ENCODE measurements at regions not wholly inside any gene's neighbourhood (a gene's known extent, or its start where the extent isn't known, plus 50 kb on each side); places are given as distances from the start of the nearest gene placed in this dataset.

DNA sequence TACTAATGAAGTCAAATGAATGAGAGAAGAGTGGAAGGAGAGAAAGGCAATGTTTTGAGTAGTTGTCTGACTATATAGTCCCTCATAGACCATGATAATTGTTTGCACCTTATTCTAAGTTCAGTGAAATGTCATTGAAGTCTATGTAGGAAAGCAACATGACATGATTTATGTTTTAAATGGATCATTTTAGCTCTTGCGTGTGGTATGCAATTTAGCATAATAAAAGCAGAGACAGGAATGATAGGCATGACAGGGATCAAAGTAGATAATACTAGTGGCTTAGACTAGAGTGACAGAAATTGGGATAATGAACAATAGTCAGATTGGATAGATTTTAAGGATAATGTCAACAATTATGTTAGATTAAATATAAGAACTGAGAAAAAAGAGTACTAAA lies 132.5 kb downstream of the PYDC2 start:
- TF ChIP-seq, protein P1, sequence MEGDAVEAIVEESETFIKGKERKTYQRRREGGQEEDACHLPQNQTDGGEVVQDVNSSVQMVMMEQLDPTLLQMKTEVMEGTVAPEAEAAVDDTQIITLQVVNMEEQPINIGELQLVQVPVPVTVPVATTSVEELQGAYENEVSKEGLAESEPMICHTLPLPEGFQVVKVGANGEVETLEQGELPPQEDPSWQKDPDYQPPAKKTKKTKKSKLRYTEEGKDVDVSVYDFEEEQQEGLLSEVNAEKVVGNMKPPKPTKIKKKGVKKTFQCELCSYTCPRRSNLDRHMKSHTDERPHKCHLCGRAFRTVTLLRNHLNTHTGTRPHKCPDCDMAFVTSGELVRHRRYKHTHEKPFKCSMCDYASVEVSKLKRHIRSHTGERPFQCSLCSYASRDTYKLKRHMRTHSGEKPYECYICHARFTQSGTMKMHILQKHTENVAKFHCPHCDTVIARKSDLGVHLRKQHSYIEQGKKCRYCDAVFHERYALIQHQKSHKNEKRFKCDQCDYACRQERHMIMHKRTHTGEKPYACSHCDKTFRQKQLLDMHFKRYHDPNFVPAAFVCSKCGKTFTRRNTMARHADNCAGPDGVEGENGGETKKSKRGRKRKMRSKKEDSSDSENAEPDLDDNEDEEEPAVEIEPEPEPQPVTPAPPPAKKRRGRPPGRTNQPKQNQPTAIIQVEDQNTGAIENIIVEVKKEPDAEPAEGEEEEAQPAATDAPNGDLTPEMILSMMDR (tag by site-specific recombination; IDR thresholded peaks at IDR 0.05): no peak
- TF ChIP-seq ZBTB7A (tag by site-specific recombination; IDR thresholded peaks at IDR 0.05; ENCODE audit: low read depth) (no peak), ZNF707 (tag by site-specific recombination; IDR thresholded peaks at IDR 0.05) (no peak), RBAK (tag by site-specific recombination; IDR thresholded peaks at IDR 0.05) (no peak), ZNF146 (tag by site-specific recombination; IDR thresholded peaks at IDR 0.05) (no peak), ZBTB21 (tag by site-specific recombination; IDR thresholded peaks at IDR 0.05) (no peak), ZNF274 (IDR thresholded peaks at IDR 0.05; ENCODE audit: low read length) (no peak), ZNF274 (tag by site-specific recombination; IDR thresholded peaks at IDR 0.05; ENCODE audit: borderline replicate concordance) (no peak), ZNF776 (tag by site-specific recombination; IDR thresholded peaks at IDR 0.05; ENCODE audit: borderline replicate concordance) (no peak), SETDB1 (IDR thresholded peaks at IDR 0.05; ENCODE audit: insufficient read length, low read length) (no peak), ZNF623 (tag by site-specific recombination; IDR thresholded peaks at IDR 0.05) (no peak), KLF1 (tag by site-specific recombination; IDR thresholded peaks at IDR 0.05) (no peak)
- TF ChIP-seq, protein P2, sequence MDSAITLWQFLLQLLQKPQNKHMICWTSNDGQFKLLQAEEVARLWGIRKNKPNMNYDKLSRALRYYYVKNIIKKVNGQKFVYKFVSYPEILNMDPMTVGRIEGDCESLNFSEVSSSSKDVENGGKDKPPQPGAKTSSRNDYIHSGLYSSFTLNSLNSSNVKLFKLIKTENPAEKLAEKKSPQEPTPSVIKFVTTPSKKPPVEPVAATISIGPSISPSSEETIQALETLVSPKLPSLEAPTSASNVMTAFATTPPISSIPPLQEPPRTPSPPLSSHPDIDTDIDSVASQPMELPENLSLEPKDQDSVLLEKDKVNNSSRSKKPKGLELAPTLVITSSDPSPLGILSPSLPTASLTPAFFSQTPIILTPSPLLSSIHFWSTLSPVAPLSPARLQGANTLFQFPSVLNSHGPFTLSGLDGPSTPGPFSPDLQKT (IDR thresholded peaks at IDR 0.05; ENCODE audit: borderline replicate concordance, low read depth, low read length): no peak

Measured in HEK293 (cell line).